CD4-positive, alpha-beta memory T cell (primary cell): ENCODE measurements at regions not wholly inside any gene's neighbourhood (a gene's known extent, or its start where the extent isn't known, plus 50 kb on each side); places are given as distances from the start of the nearest gene placed in this dataset.

ENCODE experiments used
- CTCF ChIA-PET: fragments of 350-600 bp; sonication (Branson Sonifier 250); formaldehyde crosslinking; loops from one replicate; lab custom pipeline; 2021; ENCODE audit warnings: inconsistent platforms; ENCODE audit not compliant: partially characterized antibody; lab: Charles Lee
- POLR2A ChIA-PET: fragments of 350-600 bp; sonication (Branson Sonifier 250); formaldehyde crosslinking; loops from one replicate; lab custom pipeline; 2021; ENCODE audit not compliant: partially characterized antibody; lab: Charles Lee
- DNase-seq, 5 donors: peaks; one replicate each; pipeline versions ENCODE4 v3.0.0 to v3.0.0-alpha.2; 2020 to 2022; ENCODE audit warnings: mixed read lengths in 1 of 5
- H3K27ac ChIP-seq: one replicate; pipeline ENCODE4 v1.7.0; 2013; ENCODE audit warnings: low read depth, low read length
- H3K27me3 ChIP-seq: 2 replicates; pipeline ENCODE4 v1.7.0; 2013; ENCODE audit warnings: mild to moderate bottlenecking, low read length, moderate library complexity; ENCODE audit not compliant: insufficient read depth
- H3K36me3 ChIP-seq: 2 replicates; pipeline ENCODE4 v1.7.0; 2013; ENCODE audit warnings: mild to moderate bottlenecking, low read length, moderate library complexity; ENCODE audit not compliant: insufficient read depth
- H3K4me1 ChIP-seq: 2 replicates; pipeline ENCODE4 v1.7.0; 2013; ENCODE audit warnings: mild to moderate bottlenecking, low read length, moderate library complexity; ENCODE audit not compliant: insufficient read depth
- H3K4me3 ChIP-seq, 2 donors: one replicate each; pipeline ENCODE4 v1.7.0; 2013; ENCODE audit warnings: low read length in 2 of 2, mild to moderate bottlenecking in 1 of 2
- H3K9me3 ChIP-seq, 2 donors: one replicate each; pipeline ENCODE4 v1.7.0; 2013; ENCODE audit warnings: low read length in 2 of 2, control low read depth in 1 of 2; ENCODE audit not compliant: control insufficient read depth in 1 of 2
- H3K27ac Mint-ChIP-seq, 7 donors: one replicate each; pipeline ENCODE4 v1.8.0; 2020 to 2021; ENCODE audit warnings: mixed read lengths in 7 of 7, mild to moderate bottlenecking in 6 of 7, inconsistent platforms in 3 of 7, moderate library complexity in 3 of 7
- H3K27me3 Mint-ChIP-seq, 2 donors: one replicate each; pipeline ENCODE4 v1.8.0; 2020 to 2021; ENCODE audit warnings: mixed read lengths in 2 of 2
- H3K36me3 Mint-ChIP-seq, 2 donors: one replicate each; pipeline ENCODE4 v1.8.0; 2020 to 2021; ENCODE audit warnings: mixed read lengths in 2 of 2, inconsistent platforms in 1 of 2, mild to moderate bottlenecking in 1 of 2
- H3K4me1 Mint-ChIP-seq, 4 donors: one replicate each; pipeline ENCODE4 v1.8.0; 2020 to 2021; ENCODE audit warnings: mixed read lengths in 4 of 4, mild to moderate bottlenecking in 1 of 4
- H3K4me3 Mint-ChIP-seq, 8 donors: one replicate each; pipeline ENCODE4 v1.8.0; 2020 to 2021; ENCODE audit warnings: mixed read lengths in 8 of 8, mild to moderate bottlenecking in 7 of 8, moderate library complexity in 6 of 8, inconsistent platforms in 3 of 8
- H3K9me3 Mint-ChIP-seq, 8 donors: one replicate each; pipeline ENCODE4 v1.8.0; 2020 to 2021; ENCODE audit warnings: mixed read lengths in 8 of 8, mild to moderate bottlenecking in 5 of 8, inconsistent platforms in 3 of 8, moderate library complexity in 1 of 8
- intact Hi-C: fragments of 100-400 bp; cut with micrococcal nuclease; formaldehyde crosslinking; loops from one replicate; pipeline ENCODE4 v1.15.1; 2023

GRCh38 chr16:76837872-76838271 lies 353.1 kb upstream of the MON1B start:
- Mint-ChIP-seq H3K27me3 (no peaks in the 10 kb centered on the region), H3K4me3 (no peak overlapping the region), H3K27ac (no peak overlapping the region), H3K9me3 (peaks cover 0 to 12% (median 6%) of the 10 kb centered on the region in 8 donors), H3K36me3 (no peaks in the 10 kb centered on the region), H3K4me1 (no peaks in the 10 kb centered on the region)
- H3K9me3 ChIP-seq = no peaks in the 10 kb centered on the region
- DNase-seq = no peak
- intact Hi-C loops = no loop called here
- H3K27ac ChIP-seq = no peak overlapping the region
- POLR2A ChIA-PET = no interaction called here
- H3K27me3 ChIP-seq = no peaks in the 10 kb centered on the region
- CTCF ChIA-PET = no interaction called here
- no peaks in the 10 kb centered on the region for H3K4me1 ChIP-seq
- H3K36me3 ChIP-seq = no peaks in the 10 kb centered on the region
- no peak overlapping the region for H3K4me3 ChIP-seq

GRCh38 chr16:76854234-76854633 lies 336.8 kb upstream of the MON1B start:
- H3K27ac Mint-ChIP-seq = no peak overlapping the region
- no peaks in the 10 kb centered on the region for H3K36me3 Mint-ChIP-seq
- intact Hi-C loops = no loop called here
- Histone ChIP-seq H3K27me3 (no peaks in the 10 kb centered on the region), H3K4me3 (no peak overlapping the region), H3K27ac (no peak overlapping the region), H3K9me3 (no peaks in the 10 kb centered on the region), H3K36me3 (no peaks in the 10 kb centered on the region), H3K4me1 (no peaks in the 10 kb centered on the region)
- H3K9me3 Mint-ChIP-seq = peaks cover under 1 to 22% (median 5%) of the 10 kb centered on the region in 8 donors
- H3K4me1 Mint-ChIP-seq = no peaks in the 10 kb centered on the region
- no peaks in the 10 kb centered on the region for H3K27me3 Mint-ChIP-seq
- DNase-seq = no peak
- H3K4me3 Mint-ChIP-seq = no peak overlapping the region
- ChIA-PET CTCF (no interaction called here), POLR2A (no interaction called here)

GRCh38 chr16:76856112-76856511 lies 334.9 kb upstream of the MON1B start:
- H3K27ac Mint-ChIP-seq = no peak overlapping the region
- ChIA-PET POLR2A (no interaction called here), CTCF (no interaction called here)
- intact Hi-C loops = no loop called here
- no peak overlapping the region for H3K4me3 Mint-ChIP-seq
- no peaks in the 10 kb centered on the region for H3K36me3 Mint-ChIP-seq
- H3K36me3 ChIP-seq = no peaks in the 10 kb centered on the region
- no peaks in the 10 kb centered on the region for H3K27me3 ChIP-seq
- no peaks in the 10 kb centered on the region for H3K4me1 ChIP-seq
- no peak for DNase-seq
- no peaks in the 10 kb centered on the region for H3K9me3 ChIP-seq
- H3K27me3 Mint-ChIP-seq = no peaks in the 10 kb centered on the region
- H3K9me3 Mint-ChIP-seq = peaks cover 3 to 31% (median 5%) of the 10 kb centered on the region in 8 donors
- no peaks in the 10 kb centered on the region for H3K4me1 Mint-ChIP-seq
- no peak overlapping the region for H3K4me3 ChIP-seq
- H3K27ac ChIP-seq = no peak overlapping the region

GRCh38 chr16:76857402-76857801 lies 333.6 kb upstream of the MON1B start:
- DNase-seq = no peak
- H3K4me1 ChIP-seq = no peaks in the 10 kb centered on the region
- intact Hi-C loops = no loop called here
- no peak overlapping the region for H3K4me3 Mint-ChIP-seq
- no peaks in the 10 kb centered on the region for H3K4me1 Mint-ChIP-seq
- ChIA-PET CTCF (no interaction called here), POLR2A (no interaction called here)
- no peaks in the 10 kb centered on the region for H3K9me3 ChIP-seq
- H3K36me3 ChIP-seq = no peaks in the 10 kb centered on the region
- H3K27me3 ChIP-seq = no peaks in the 10 kb centered on the region
- no peak overlapping the region for H3K4me3 ChIP-seq
- no peaks in the 10 kb centered on the region for H3K27me3 Mint-ChIP-seq
- no peaks in the 10 kb centered on the region for H3K36me3 Mint-ChIP-seq
- no peak overlapping the region for H3K27ac Mint-ChIP-seq
- H3K27ac ChIP-seq = no peak overlapping the region
- H3K9me3 Mint-ChIP-seq = peaks cover 3 to 29% (median 5%) of the 10 kb centered on the region in 8 donors

- Histone ChIP-seq H3K4me3 (no peak overlapping the region), H3K27me3 (no peaks in the 10 kb centered on the region), H3K9me3 (no peaks in the 10 kb centered on the region), H3K4me1 (no peaks in the 10 kb centered on the region), H3K27ac (no peak overlapping the region), H3K36me3 (no peaks in the 10 kb centered on the region)
- intact Hi-C loops = no loop called here
- H3K36me3 Mint-ChIP-seq = no peaks in the 10 kb centered on the region
- no peak for DNase-seq
- H3K9me3 Mint-ChIP-seq = peaks cover 4 to 20% (median 8%) of the 10 kb centered on the region in 8 donors
- no peak overlapping the region for H3K27ac Mint-ChIP-seq
- H3K4me3 Mint-ChIP-seq = no peak overlapping the region
- ChIA-PET POLR2A (no interaction called here), CTCF (no interaction called here)
- no peaks in the 10 kb centered on the region for H3K4me1 Mint-ChIP-seq
- peaks cover 0 to 1% of the 10 kb centered on the region in 2 donors for H3K27me3 Mint-ChIP-seq
Measured at GRCh38 chr16:76862901-76863300, 328.1 kb upstream of the MON1B start.

- peaks cover 0 to 1% of the 10 kb centered on the region in 2 donors for H3K27me3 Mint-ChIP-seq
- H3K4me1 Mint-ChIP-seq = no peaks in the 10 kb centered on the region
- no peaks in the 10 kb centered on the region for H3K36me3 Mint-ChIP-seq
- Histone ChIP-seq H3K4me1 (no peaks in the 10 kb centered on the region), H3K27ac (no peak overlapping the region), H3K4me3 (no peak overlapping the region), H3K36me3 (no peaks in the 10 kb centered on the region), H3K27me3 (no peaks in the 10 kb centered on the region), H3K9me3 (no peaks in the 10 kb centered on the region)
- H3K27ac Mint-ChIP-seq = no peak overlapping the region
- POLR2A ChIA-PET = no interaction called here
- intact Hi-C loops = no loop called here
- DNase-seq = no peak
- H3K9me3 Mint-ChIP-seq = peaks cover 0 to 10% (median 5%) of the 10 kb centered on the region in 8 donors
- H3K4me3 Mint-ChIP-seq = no peak overlapping the region
- CTCF ChIA-PET = no interaction called here
Measured at GRCh38 chr16:76866994-76867393, 324.0 kb upstream of the MON1B start.

- Mint-ChIP-seq H3K27ac (no peak overlapping the region), H3K36me3 (no peaks in the 10 kb centered on the region), H3K27me3 (peaks cover 0 to 2% of the 10 kb centered on the region in 2 donors), H3K4me3 (no peak overlapping the region), H3K9me3 (peaks cover 0 to 5% (median under 1%) of the 10 kb centered on the region in 8 donors), H3K4me1 (no peaks in the 10 kb centered on the region)
- ChIA-PET POLR2A (no interaction called here), CTCF (no interaction called here)
- no peaks in the 10 kb centered on the region for H3K36me3 ChIP-seq
- H3K27me3 ChIP-seq = no peaks in the 10 kb centered on the region
- H3K4me1 ChIP-seq = no peaks in the 10 kb centered on the region
- DNase-seq = no peak
- H3K9me3 ChIP-seq = no peaks in the 10 kb centered on the region
- H3K4me3 ChIP-seq = no peak overlapping the region
- intact Hi-C loops = no loop called here
- no peak overlapping the region for H3K27ac ChIP-seq
Measured at GRCh38 chr16:76875898-76876297, 315.1 kb upstream of the MON1B start.

GRCh38 chr16:76879420-76879819 lies 311.6 kb upstream of the MON1B start:
- ChIA-PET POLR2A (no interaction called here), CTCF (no interaction called here)
- H3K9me3 ChIP-seq = no peaks in the 10 kb centered on the region
- DNase-seq = no peak
- intact Hi-C loops = no loop called here
- no peak overlapping the region for H3K27ac ChIP-seq
- no peak overlapping the region for H3K4me3 ChIP-seq
- H3K9me3 Mint-ChIP-seq = peaks cover 0 to 12% (median 0%) of the 10 kb centered on the region in 8 donors
- no peaks in the 10 kb centered on the region for H3K27me3 ChIP-seq
- H3K36me3 ChIP-seq = no peaks in the 10 kb centered on the region
- H3K4me1 Mint-ChIP-seq = no peaks in the 10 kb centered on the region
- no peak overlapping the region for H3K27ac Mint-ChIP-seq
- H3K36me3 Mint-ChIP-seq = no peaks in the 10 kb centered on the region
- H3K4me3 Mint-ChIP-seq = no peak overlapping the region
- H3K4me1 ChIP-seq = no peaks in the 10 kb centered on the region
- no peaks in the 10 kb centered on the region for H3K27me3 Mint-ChIP-seq
